ENCODE measurements at regions not wholly inside any gene's neighbourhood (a gene's known extent, or its start where the extent isn't known, plus 50 kb on each side); places are given as distances from the start of the nearest gene placed in this dataset.

DNA sequence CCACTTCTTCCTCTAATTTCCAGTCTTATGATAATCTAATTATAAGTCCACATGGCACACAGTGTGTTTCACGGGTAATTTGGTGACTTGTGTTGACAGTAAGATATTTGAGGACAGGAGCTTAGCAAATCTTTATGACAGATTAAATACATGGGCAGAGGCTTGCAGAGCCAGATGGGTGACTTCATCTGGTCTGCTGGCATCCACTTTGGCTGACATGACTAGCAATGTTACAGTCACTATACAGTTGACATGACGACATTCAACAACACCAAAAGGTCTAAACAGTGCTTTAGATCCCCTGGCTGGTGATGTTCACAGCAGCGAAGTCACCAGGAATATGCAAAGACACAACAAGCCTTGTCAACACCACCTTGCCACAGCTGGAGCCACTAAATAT lies 147.2 kb downstream of the ETS2 start:
- ATAC-seq (ENCODE audit: low FRiP score in 2 of 2) (no peak), DNase-seq (no peak)
- no peaks in the 10 kb centered on the region for H3K27me3 ChIP-seq
- peaks cover 8 to 18% (median 14%) of the 10 kb centered on the region in 4 donors for H3K4me1 ChIP-seq
- no peak overlapping the region for H3K4me3 ChIP-seq
- TF ChIP-seq POLR2A (IDR thresholded peaks at IDR 0.05) (no peak), POLR2AphosphoS5 (IDR thresholded peaks at IDR 0.05) (no peak), EP300 (IDR thresholded peaks at IDR 0.05) (no peak)
- TF ChIP-seq, protein P1, sequence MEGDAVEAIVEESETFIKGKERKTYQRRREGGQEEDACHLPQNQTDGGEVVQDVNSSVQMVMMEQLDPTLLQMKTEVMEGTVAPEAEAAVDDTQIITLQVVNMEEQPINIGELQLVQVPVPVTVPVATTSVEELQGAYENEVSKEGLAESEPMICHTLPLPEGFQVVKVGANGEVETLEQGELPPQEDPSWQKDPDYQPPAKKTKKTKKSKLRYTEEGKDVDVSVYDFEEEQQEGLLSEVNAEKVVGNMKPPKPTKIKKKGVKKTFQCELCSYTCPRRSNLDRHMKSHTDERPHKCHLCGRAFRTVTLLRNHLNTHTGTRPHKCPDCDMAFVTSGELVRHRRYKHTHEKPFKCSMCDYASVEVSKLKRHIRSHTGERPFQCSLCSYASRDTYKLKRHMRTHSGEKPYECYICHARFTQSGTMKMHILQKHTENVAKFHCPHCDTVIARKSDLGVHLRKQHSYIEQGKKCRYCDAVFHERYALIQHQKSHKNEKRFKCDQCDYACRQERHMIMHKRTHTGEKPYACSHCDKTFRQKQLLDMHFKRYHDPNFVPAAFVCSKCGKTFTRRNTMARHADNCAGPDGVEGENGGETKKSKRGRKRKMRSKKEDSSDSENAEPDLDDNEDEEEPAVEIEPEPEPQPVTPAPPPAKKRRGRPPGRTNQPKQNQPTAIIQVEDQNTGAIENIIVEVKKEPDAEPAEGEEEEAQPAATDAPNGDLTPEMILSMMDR (IDR thresholded peaks at IDR 0.05) = no peak
- H3K9me3 ChIP-seq = no peaks in the 10 kb centered on the region
- H3K27ac ChIP-seq = no peak overlapping the region
- H3K36me3 ChIP-seq = no peaks in the 10 kb centered on the region
- 82 to 95% methylated on average over 2 to 3 of the region's 3 CpGs for WGBS, 2 donors

DNA sequence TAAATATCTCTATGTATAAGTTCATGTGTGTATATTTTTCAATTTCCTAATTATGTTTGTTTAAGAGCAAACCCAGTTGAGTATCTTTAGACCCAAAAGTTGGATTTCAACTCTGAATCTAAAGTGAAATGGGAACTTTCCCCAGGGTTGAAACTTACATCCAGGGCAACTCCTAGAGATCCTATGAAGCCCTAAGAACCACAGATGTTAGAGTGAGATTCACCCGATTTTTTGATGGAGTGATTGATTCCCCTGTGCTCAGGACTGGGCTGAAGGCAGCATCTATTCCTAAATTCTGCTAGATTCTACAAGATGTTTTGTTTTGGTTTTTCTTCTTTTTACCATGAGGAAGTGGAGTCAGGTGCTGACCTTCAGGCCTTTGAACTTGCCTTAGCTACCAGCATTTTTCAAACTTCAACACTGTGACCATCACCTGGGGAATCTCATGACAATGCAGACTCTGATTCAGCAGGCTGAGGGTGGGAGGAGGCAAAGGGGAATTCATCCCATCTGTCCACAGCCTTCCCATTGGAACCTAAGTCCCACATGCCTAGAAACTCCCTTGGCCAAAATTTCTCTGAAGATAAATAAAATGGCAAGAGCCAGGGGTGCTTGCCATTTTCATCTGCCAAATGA lies 145.5 kb downstream of the ETS2 start:
- ATAC-seq (ENCODE audit: low FRiP score in 2 of 2) (no peak), DNase-seq (no peak)
- H3K4me1 ChIP-seq = peaks cover 0 to 10% (median under 1%) of the 10 kb centered on the region in 4 donors
- H3K36me3 ChIP-seq = no peaks in the 10 kb centered on the region
- WGBS, 2 donors = 95% methylated on average over 1 of the region's 1 CpG
- H3K9me3 ChIP-seq = no peaks in the 10 kb centered on the region
- TF ChIP-seq, protein P1 (IDR thresholded peaks at IDR 0.05) = no peak
- TF ChIP-seq POLR2AphosphoS5 (IDR thresholded peaks at IDR 0.05) (no peak), EP300 (IDR thresholded peaks at IDR 0.05) (no peak), POLR2A (IDR thresholded peaks at IDR 0.05) (no peak)
- no peaks in the 10 kb centered on the region for H3K27me3 ChIP-seq
- H3K27ac ChIP-seq = no peak overlapping the region
- no peak overlapping the region for H3K4me3 ChIP-seq

DNA sequence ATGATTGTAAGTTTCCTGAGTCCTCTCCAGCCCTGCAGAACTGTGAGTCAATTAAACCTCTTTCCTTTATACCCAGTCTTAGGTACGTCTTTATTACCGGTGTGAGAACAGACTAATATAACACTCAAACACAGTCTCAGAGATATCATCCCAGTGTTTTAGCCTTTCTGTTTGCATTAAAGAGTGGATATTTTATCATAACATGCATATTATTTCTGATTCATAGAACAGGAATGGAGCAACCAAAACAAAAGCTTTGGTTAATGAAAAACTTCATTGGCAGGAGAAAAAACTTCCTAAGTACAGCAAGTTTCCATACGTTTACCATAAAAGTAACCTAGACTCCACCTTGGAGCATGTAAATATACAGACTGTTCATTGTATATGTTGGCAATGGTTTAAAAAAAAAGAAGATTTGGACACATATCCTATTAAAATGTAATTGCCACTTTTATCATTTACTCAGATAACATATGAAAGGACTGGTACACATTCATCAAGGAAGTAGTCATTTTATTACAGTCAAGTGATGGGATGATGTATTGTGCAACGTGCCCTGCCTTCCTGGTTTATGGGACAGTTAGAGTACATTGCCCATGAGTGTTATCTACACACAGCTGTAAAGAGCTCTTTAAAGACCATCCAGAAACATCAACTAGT lies 144.8 kb downstream of the ETS2 start:
- DNase-seq = peak in 1 of 2 donors; percentile 72
- no peaks in the 10 kb centered on the region for H3K36me3 ChIP-seq
- ATAC-seq (ENCODE audit: low FRiP score in 2 of 2) = no peak
- no peaks in the 10 kb centered on the region for H3K27me3 ChIP-seq
- H3K27ac ChIP-seq = no peak overlapping the region
- H3K4me3 ChIP-seq = no peak overlapping the region
- 47 to 48% methylated on average over 4 of the region's 4 CpGs for WGBS, 2 donors
- peaks cover 0 to 9% (median under 1%) of the 10 kb centered on the region in 4 donors for H3K4me1 ChIP-seq
- H3K9me3 ChIP-seq = no peaks in the 10 kb centered on the region
- TF ChIP-seq POLR2AphosphoS5 (IDR thresholded peaks at IDR 0.05) (no peak), POLR2A (IDR thresholded peaks at IDR 0.05) (no peak), EP300 (IDR thresholded peaks at IDR 0.05) (no peak)
- TF ChIP-seq, protein P1 (IDR thresholded peaks at IDR 0.05) = no peak

DNA sequence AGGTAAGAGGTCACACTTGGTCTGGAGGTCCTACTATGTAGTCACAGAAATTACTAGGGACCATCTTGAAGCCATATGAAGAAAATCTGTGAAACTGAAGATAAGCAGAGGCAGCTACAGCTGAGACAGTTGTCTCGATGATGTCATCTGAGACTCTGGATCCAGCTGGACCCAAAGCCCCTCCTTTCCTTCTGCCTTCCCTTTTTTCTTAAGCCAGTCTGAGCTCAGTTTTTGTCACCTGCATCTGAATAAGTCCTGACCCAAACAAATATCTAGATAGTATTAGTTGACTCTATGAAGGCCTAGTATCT lies 143.3 kb downstream of the ETS2 start:
- WGBS, 2 donors = 96 to 100% methylated on average over 1 of the region's 1 CpG
- no peaks in the 10 kb centered on the region for H3K9me3 ChIP-seq
- no peaks in the 10 kb centered on the region for H3K36me3 ChIP-seq
- no peak overlapping the region for H3K4me3 ChIP-seq
- ATAC-seq (ENCODE audit: low FRiP score in 2 of 2) (peak in 1 of 2 donors; percentile 28), DNase-seq (no peak)
- no peaks in the 10 kb centered on the region for H3K27me3 ChIP-seq
- no peak overlapping the region for H3K27ac ChIP-seq
- H3K4me1 ChIP-seq = peaks cover 0 to 4% (median under 1%) of the 10 kb centered on the region in 4 donors
- TF ChIP-seq EP300 (IDR thresholded peaks at IDR 0.05) (no peak), POLR2A (IDR thresholded peaks at IDR 0.05) (no peak), POLR2AphosphoS5 (IDR thresholded peaks at IDR 0.05) (no peak)
- TF ChIP-seq, protein P1 (IDR thresholded peaks at IDR 0.05) = no peak

All from upper lobe of left lung (tissue), 6 donors.